ENCODE measurements at regions not wholly inside any gene's neighbourhood (a gene's known extent, or its start where the extent isn't known, plus 50 kb on each side); places are given as distances from the start of the nearest gene placed in this dataset.

- no peaks in the 10 kb centered on the region for H3K9me3 ChIP-seq
- CTCF ChIA-PET: no interaction called here
- no peak overlapping the region for H3K4me2 ChIP-seq
- no peak overlapping the region for H2AFZ ChIP-seq (ENCODE audit: low read depth)
- H3K9ac ChIP-seq: no peak overlapping the region
- H3K27ac ChIP-seq (ENCODE audit: low read depth in 2 of 2, low read length in 1 of 2): no peak overlapping the region
- no peaks in the 10 kb centered on the region for H3K9me2 ChIP-seq
- no peaks in the 10 kb centered on the region for H3K4me1 ChIP-seq (ENCODE audit: control insufficient read depth in 1 of 2, insufficient read depth in 2 of 2, low read depth in 1 of 2, low read length in 1 of 2)
- no peaks in the 10 kb centered on the region for H3F3A ChIP-seq (replicated peaks; ENCODE audit: insufficient read depth)
- no peak for DNase-seq
- H3K4me3 ChIP-seq (ENCODE audit: low read depth in 2 of 2, low read length in 1 of 2): no peak overlapping the region
- no peak for TF ChIP-seq USF1 (IDR thresholded peaks at IDR 0.05; ENCODE audit: borderline replicate concordance, low read depth)
- TF ChIP-seq ZBTB33 (IDR thresholded peaks at IDR 0.05; ENCODE audit: borderline replicate concordance, low read depth): no peak
- no peak for TF ChIP-seq JUND (IDR thresholded peaks at IDR 0.05)
- no peak for TF ChIP-seq GATA2 (CRISPR knock-in tag; IDR thresholded peaks at IDR 0.05)
- no peak for TF ChIP-seq NFIC (IDR thresholded peaks at IDR 0.05; ENCODE audit: borderline replicate concordance)
- no peak for TF ChIP-seq TAF1 (IDR thresholded peaks at IDR 0.05; ENCODE audit: borderline replicate concordance, low read depth, low read length)
- TF ChIP-seq USF2 (IDR thresholded peaks at IDR 0.05; ENCODE audit: borderline replicate concordance, low read depth, low read length): no peak
- TF ChIP-seq EP300 (IDR thresholded peaks at IDR 0.05; ENCODE audit: borderline replicate concordance in 1 of 2, low read depth in 1 of 2, low read length in 1 of 2): no peak
- TF ChIP-seq PBX3 (IDR thresholded peaks at IDR 0.05): no peak
- TF ChIP-seq NRF1 (IDR thresholded peaks at IDR 0.05; ENCODE audit: low read depth, low read length): no peak
- TF ChIP-seq FOXM1 (IDR thresholded peaks at IDR 0.05; ENCODE audit: low read depth): no peak
- no peak for TF ChIP-seq FOXJ3 (CRISPR knock-in tag; IDR thresholded peaks at IDR 0.05)
- no peak for TF ChIP-seq RAD21 (IDR thresholded peaks at IDR 0.05; ENCODE audit: low read length)
- TF ChIP-seq EZH2phosphoT487 (IDR thresholded peaks at IDR 0.05; ENCODE audit: borderline replicate concordance, low read depth): no peak
- TF ChIP-seq MAX (IDR thresholded peaks at IDR 0.05; ENCODE audit: low read depth): no peak
- no peak for TF ChIP-seq RXRA (IDR thresholded peaks at IDR 0.05; ENCODE audit: borderline replicate concordance, low read depth)
- TF ChIP-seq FOSL2 (IDR thresholded peaks at IDR 0.05; ENCODE audit: borderline replicate concordance, low read depth): no peak
- WGBS (ENCODE audit: low lambda C conversion rate): 42% methylated on average over 7 of the region's 7 CpGs
- no peaks in the 10 kb centered on the region for H4K20me1 ChIP-seq (ENCODE audit: insufficient read depth)
- POLR2A ChIA-PET: no interaction called here
- no peaks in the 10 kb centered on the region for H3K27me3 ChIP-seq (ENCODE audit: insufficient read depth)
- H3K79me2 ChIP-seq (ENCODE audit: insufficient read depth): no peaks in the 10 kb centered on the region
- no peaks in the 10 kb centered on the region for H3K36me3 ChIP-seq (replicated peaks in 1 of 2; ENCODE audit: control insufficient read depth in 1 of 2, insufficient read depth in 2 of 2, low read length in 1 of 2)
These were observed 93.5 kb downstream of the RPS12 start for GRCh38 chr6:132907914-132908313.

Measured in SK-N-SH (cell line).